SK-N-SH (cell line): ENCODE measurements at regions not wholly inside any gene's neighbourhood (a gene's known extent, or its start where the extent isn't known, plus 50 kb on each side); places are given as distances from the start of the nearest gene placed in this dataset.

ENCODE experiments used
- CTCF ChIA-PET: fragments of 300-600, 350-600 bp; formaldehyde crosslinking; extraction: SDS; loops from one replicate; lab custom pipeline; 2021; lab: Yijun Ruan, JAX
- POLR2A ChIA-PET: fragments of 350-600 bp; sonication (Branson Sonifier 250); formaldehyde crosslinking; extraction: SDS; loops from one replicate; lab custom pipeline; 2020; ENCODE audit warnings: antibody characterized with exemption, inconsistent platforms; lab: Yijun Ruan, JAX
- DNase-seq: peaks from one replicate; pipeline ENCODE4 v3.0.0; 2012
- H2AFZ ChIP-seq: fragments of 200-600 bp; sonication (generic); 2 replicates; pipeline ENCODE4 v1.8.1; 2016; ENCODE audit warnings: antibody characterized with exemption, mild to moderate bottlenecking, low read depth
- H3F3A ChIP-seq: fragments of 200-600 bp; sonication (generic); replicated peaks from 2 replicates; pipeline ENCODE3; 2016; ENCODE audit warnings: antibody characterized with exemption, mild to moderate bottlenecking; ENCODE audit not compliant: insufficient read depth
- H3K27ac ChIP-seq, 2 experiments: fragments of 200-500 bp in 1 of 2; fragments of 200-600 bp in 1 of 2; sonication (Bioruptor generic) in 1 of 2; sonication (generic), shearing (Covaris generic) in 1 of 2; 2 replicates each; pipeline versions ENCODE4 v1.5.1 to v1.6.1; 2014 to 2016; ENCODE audit warnings: low read depth in 2 of 2, inconsistent platforms in 1 of 2, low read length in 1 of 2, mild to moderate bottlenecking in 1 of 2, mixed read lengths in 1 of 2
- H3K27me3 ChIP-seq: fragments of 200-600 bp; sonication (generic), shearing (Covaris generic); 2 replicates; pipeline ENCODE4 v1.6.1; 2016; ENCODE audit warnings: mixed run types; ENCODE audit not compliant: insufficient read depth
- H3K36me3 ChIP-seq, 2 experiments: fragments of 200-500 bp in 1 of 2; fragments of 200-600 bp in 1 of 2; sonication (Bioruptor generic) in 1 of 2; sonication (generic) in 1 of 2; replicated peaks in 1 of 2; 2 replicates each; pipeline versions ENCODE3 to v1.5.1; 2014 to 2016; ENCODE audit warnings: low read length in 1 of 2, mild to moderate bottlenecking in 1 of 2; ENCODE audit not compliant: insufficient read depth in 2 of 2, control insufficient read depth in 1 of 2
- H3K4me1 ChIP-seq, 2 experiments: fragments of 200-500 bp in 1 of 2; fragments of 200-600 bp in 1 of 2; sonication (Bioruptor generic) in 1 of 2; sonication (generic), shearing (Covaris generic) in 1 of 2; 2 replicates each; pipeline versions ENCODE4 v1.5.1 to v1.6.1; 2014 to 2016; ENCODE audit warnings: low read depth in 1 of 2, low read length in 1 of 2, mixed run types in 1 of 2; ENCODE audit not compliant: insufficient read depth in 2 of 2, control insufficient read depth in 1 of 2
- H3K4me2 ChIP-seq: fragments of 200-600 bp; sonication (generic), shearing (Covaris generic); 2 replicates; pipeline ENCODE4 v1.6.1; 2017; ENCODE audit warnings: mixed run types
- H3K4me3 ChIP-seq, 2 experiments: fragments of 200-500 bp in 1 of 2; fragments of 200-600 bp in 1 of 2; sonication (Bioruptor generic) in 1 of 2; sonication (generic), shearing (Covaris generic) in 1 of 2; 2 replicates each; pipeline versions ENCODE4 v1.5.1 to v1.8.1; 2014 to 2016; ENCODE audit warnings: low read depth in 2 of 2, inconsistent platforms in 1 of 2, low read length in 1 of 2, mild to moderate bottlenecking in 1 of 2, mixed read lengths in 1 of 2, moderate library complexity in 1 of 2
- H3K79me2 ChIP-seq: fragments of 200-600 bp; sonication (generic); 2 replicates; pipeline ENCODE4 v1.8.1; 2017; ENCODE audit warnings: mild to moderate bottlenecking; ENCODE audit not compliant: insufficient read depth
- H3K9ac ChIP-seq: fragments of 200-600 bp; sonication (generic); 2 replicates; pipeline ENCODE4 v1.6.1; 2017; ENCODE audit warnings: mixed run types
- H3K9me2 ChIP-seq: fragments of 200-600 bp; sonication (generic); 2 replicates; pipeline ENCODE4 v1.6.1; 2017; ENCODE audit warnings: mixed run types
- H3K9me3 ChIP-seq: fragments of 200-600 bp; sonication (generic); 2 replicates; pipeline ENCODE4 v1.6.1; 2017; ENCODE audit warnings: mixed run types, mild to moderate bottlenecking, moderate library complexity
- H4K20me1 ChIP-seq: fragments of 200-600 bp; sonication (generic); 2 replicates; pipeline ENCODE4 v1.6.1; 2017; ENCODE audit warnings: mild to moderate bottlenecking, mixed run types; ENCODE audit not compliant: insufficient read depth
- ELF1 ChIP-seq: IDR thresholded peaks from 2 replicates; pipeline ENCODE4 v1.4.0; 2012
- EP300 ChIP-seq, 2 experiments: IDR thresholded peaks; 2 replicates each; pipeline versions ENCODE4 v1.4.0 to v1.6.1; 2012; ENCODE audit warnings: borderline replicate concordance in 1 of 2, low read depth in 1 of 2, low read length in 1 of 2
- GATA2 ChIP-seq: sonication (generic); formaldehyde crosslinking; IDR thresholded peaks from 2 replicates; pipeline ENCODE4 v1.5.0; 2020; ENCODE audit warnings: mild to moderate bottlenecking, missing genetic modification reagents
- MEF2A ChIP-seq: IDR thresholded peaks from 2 replicates; pipeline ENCODE4 v1.4.0; 2012; ENCODE audit warnings: low read depth, borderline replicate concordance
- NRF1 ChIP-seq: IDR thresholded peaks from 2 replicates; pipeline ENCODE4 v1.6.1; 2012; ENCODE audit warnings: low read depth, mild to moderate bottlenecking, low read length
- SIN3A ChIP-seq: IDR thresholded peaks from 2 replicates; pipeline ENCODE4 v1.6.1; 2012; ENCODE audit warnings: low read depth, mild to moderate bottlenecking, low read length, moderate library complexity, borderline replicate concordance
- TEAD4 ChIP-seq: IDR thresholded peaks from 2 replicates; pipeline ENCODE4 v1.4.0; 2012; ENCODE audit warnings: mild to moderate bottlenecking, borderline replicate concordance; ENCODE audit not compliant: insufficient read depth
- YY1 ChIP-seq: IDR thresholded peaks from 2 replicates; pipeline ENCODE4 v1.4.0; 2012; ENCODE audit warnings: low read depth, mild to moderate bottlenecking
- WGBS: methylation state at CpG from one replicate; pipeline ENCODE4 v1.1.6; 2017; ENCODE audit warnings: low lambda C conversion rate; 5-methylcytosine and 5-hydroxymethylcytosine counted together
- TF ChIP-seq, protein P1 (sequence below): IDR thresholded peaks from 2 replicates; pipeline ENCODE4 v1.4.0; 2012; ENCODE audit warnings: low read depth
- TF ChIP-seq, protein P2 (sequence below): fragments of 150-350 bp; IDR thresholded peaks from 2 replicates; pipeline ENCODE4 v1.6.1; 2016; ENCODE audit warnings: mild to moderate bottlenecking, low read depth, low read length
- TF ChIP-seq, protein P3 (sequence below): IDR thresholded peaks from 2 replicates; pipeline ENCODE4 v1.6.1; 2012; ENCODE audit warnings: mild to moderate bottlenecking, low read depth, low read length, moderate library complexity
- TF ChIP-seq, protein P4 (sequence below): IDR thresholded peaks from 2 replicates; pipeline ENCODE4; 2012

DNA sequence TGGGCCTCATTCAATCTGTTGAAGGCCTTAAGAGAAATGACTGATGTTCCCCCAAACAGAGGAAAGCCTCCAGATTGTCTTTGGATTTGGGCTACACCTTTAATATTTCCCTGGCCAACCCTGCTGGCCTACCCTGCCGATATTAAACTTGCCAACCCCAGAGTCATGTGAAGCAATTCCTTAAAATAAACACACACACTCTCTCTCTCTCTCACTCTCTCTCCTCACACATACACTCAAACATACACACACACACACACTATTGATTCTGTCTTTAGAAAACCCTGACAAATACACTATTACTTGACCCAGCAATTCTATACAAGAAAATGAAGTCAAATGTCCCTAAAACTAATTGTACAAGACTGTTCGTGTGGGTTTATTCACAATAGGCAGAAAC lies 109.9 kb upstream of the ST8SIA2 start (continued):
- TF ChIP-seq, protein P1, sequence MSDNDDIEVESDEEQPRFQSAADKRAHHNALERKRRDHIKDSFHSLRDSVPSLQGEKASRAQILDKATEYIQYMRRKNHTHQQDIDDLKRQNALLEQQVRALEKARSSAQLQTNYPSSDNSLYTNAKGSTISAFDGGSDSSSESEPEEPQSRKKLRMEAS: no peak
- TF ChIP-seq, protein P2, sequence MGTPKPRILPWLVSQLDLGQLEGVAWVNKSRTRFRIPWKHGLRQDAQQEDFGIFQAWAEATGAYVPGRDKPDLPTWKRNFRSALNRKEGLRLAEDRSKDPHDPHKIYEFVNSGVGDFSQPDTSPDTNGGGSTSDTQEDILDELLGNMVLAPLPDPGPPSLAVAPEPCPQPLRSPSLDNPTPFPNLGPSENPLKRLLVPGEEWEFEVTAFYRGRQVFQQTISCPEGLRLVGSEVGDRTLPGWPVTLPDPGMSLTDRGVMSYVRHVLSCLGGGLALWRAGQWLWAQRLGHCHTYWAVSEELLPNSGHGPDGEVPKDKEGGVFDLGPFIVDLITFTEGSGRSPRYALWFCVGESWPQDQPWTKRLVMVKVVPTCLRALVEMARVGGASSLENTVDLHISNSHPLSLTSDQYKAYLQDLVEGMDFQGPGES: no peak
- no peak for TF ChIP-seq MEF2A
- TF ChIP-seq SIN3A: no peak
- no peak for TF ChIP-seq EP300 (IDR thresholded peaks at IDR 0.05; ENCODE audit: borderline replicate concordance in 1 of 2, low read depth in 1 of 2, low read length in 1 of 2)
- no peak for TF ChIP-seq TEAD4
- no peak for TF ChIP-seq YY1
- no peak for TF ChIP-seq GATA2
- no peak for TF ChIP-seq NRF1
- TF ChIP-seq, all 33 proteins: peak for 0

DNA sequence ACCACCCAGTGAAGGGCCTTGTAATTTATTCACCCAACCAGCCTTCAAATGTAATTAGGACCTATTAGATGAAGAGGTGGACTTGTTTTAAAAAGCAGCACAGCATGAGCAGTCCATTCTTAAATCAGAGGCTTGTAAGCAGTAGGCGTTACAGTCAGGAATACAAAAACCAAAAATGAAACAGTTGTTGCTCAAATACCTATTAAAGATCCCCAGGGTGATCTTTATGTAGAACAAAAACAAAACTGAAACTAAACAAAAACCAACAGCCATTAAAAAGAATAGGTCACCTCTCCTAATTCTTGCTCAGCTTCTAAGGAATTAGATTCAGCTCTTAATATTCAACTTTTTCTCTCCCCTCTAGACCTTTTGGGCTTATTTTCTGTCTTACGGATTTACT lies 104.9 kb upstream of the ST8SIA2 start:
- Histone ChIP-seq H3K4me2 (no peak overlapping the region), H3K4me1 (no peaks in the 10 kb centered on the region), H3K9ac (no peak overlapping the region), H3K27ac (no peak overlapping the region), H3K36me3 (no peaks in the 10 kb centered on the region), H3K79me2 (no peaks in the 10 kb centered on the region), H3K9me2 (no peaks in the 10 kb centered on the region), H4K20me1 (no peaks in the 10 kb centered on the region), H3K27me3 (no peaks in the 10 kb centered on the region), H3F3A (no peaks in the 10 kb centered on the region), H2AFZ (no peak overlapping the region), H3K4me3 (no peak overlapping the region), H3K9me3 (no peaks in the 10 kb centered on the region)
- DNase-seq: no peak
- TF ChIP-seq GATA2 (no peak), NRF1 (no peak), EP300 (IDR thresholded peaks at IDR 0.05; ENCODE audit: borderline replicate concordance in 1 of 2, low read depth in 1 of 2, low read length in 1 of 2) (no peak), ELF1 (no peak)
- TF ChIP-seq, protein P3, sequence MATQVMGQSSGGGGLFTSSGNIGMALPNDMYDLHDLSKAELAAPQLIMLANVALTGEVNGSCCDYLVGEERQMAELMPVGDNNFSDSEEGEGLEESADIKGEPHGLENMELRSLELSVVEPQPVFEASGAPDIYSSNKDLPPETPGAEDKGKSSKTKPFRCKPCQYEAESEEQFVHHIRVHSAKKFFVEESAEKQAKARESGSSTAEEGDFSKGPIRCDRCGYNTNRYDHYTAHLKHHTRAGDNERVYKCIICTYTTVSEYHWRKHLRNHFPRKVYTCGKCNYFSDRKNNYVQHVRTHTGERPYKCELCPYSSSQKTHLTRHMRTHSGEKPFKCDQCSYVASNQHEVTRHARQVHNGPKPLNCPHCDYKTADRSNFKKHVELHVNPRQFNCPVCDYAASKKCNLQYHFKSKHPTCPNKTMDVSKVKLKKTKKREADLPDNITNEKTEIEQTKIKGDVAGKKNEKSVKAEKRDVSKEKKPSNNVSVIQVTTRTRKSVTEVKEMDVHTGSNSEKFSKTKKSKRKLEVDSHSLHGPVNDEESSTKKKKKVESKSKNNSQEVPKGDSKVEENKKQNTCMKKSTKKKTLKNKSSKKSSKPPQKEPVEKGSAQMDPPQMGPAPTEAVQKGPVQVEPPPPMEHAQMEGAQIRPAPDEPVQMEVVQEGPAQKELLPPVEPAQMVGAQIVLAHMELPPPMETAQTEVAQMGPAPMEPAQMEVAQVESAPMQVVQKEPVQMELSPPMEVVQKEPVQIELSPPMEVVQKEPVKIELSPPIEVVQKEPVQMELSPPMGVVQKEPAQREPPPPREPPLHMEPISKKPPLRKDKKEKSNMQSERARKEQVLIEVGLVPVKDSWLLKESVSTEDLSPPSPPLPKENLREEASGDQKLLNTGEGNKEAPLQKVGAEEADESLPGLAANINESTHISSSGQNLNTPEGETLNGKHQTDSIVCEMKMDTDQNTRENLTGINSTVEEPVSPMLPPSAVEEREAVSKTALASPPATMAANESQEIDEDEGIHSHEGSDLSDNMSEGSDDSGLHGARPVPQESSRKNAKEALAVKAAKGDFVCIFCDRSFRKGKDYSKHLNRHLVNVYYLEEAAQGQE: no peak
- TF ChIP-seq, protein P4, sequence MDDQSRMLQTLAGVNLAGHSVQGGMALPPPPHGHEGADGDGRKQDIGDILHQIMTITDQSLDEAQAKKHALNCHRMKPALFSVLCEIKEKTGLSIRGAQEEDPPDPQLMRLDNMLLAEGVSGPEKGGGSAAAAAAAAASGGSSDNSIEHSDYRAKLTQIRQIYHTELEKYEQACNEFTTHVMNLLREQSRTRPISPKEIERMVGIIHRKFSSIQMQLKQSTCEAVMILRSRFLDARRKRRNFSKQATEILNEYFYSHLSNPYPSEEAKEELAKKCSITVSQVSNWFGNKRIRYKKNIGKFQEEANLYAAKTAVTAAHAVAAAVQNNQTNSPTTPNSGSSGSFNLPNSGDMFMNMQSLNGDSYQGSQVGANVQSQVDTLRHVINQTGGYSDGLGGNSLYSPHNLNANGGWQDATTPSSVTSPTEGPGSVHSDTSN: no peak
- WGBS: 18% methylated on average over 2 of the region's 2 CpGs
- ChIA-PET POLR2A (no interaction called here), CTCF (no interaction called here)
